ENCODE measurements at regions not wholly inside any gene's neighbourhood (a gene's known extent, or its start where the extent isn't known, plus 50 kb on each side); places are given as distances from the start of the nearest gene placed in this dataset.

- Histone ChIP-seq H3K4me1 (no peaks in the 10 kb centered on the region), H3K9me3 (no peaks in the 10 kb centered on the region), H3K27me3 (no peaks in the 10 kb centered on the region), H3K27ac (no peak overlapping the region), H3K36me3 (no peaks in the 10 kb centered on the region), H3K4me3 (replicated peaks in 1 of 3) (no peak overlapping the region)
- no peak for TF ChIP-seq POLR2A (IDR thresholded peaks at IDR 0.05)
- no peak for TF ChIP-seq CTCF (IDR thresholded peaks at IDR 0.05)
- intact Hi-C loops (cut with DNase I) = no loop called here
- 33 to 82% methylated on average over 1 to 6 of the region's 6 CpGs for WGBS, 2 donors
- DNase-seq = no peak
These were observed 349.3 kb downstream of the PTPRU start for GRCh38 chr1:29585656-29586055.

GRCh38 chr1:29585201-29585600, 348.9 kb downstream of the PTPRU start:
- no peaks in the 10 kb centered on the region for H3K36me3 ChIP-seq
- H3K4me3 ChIP-seq (replicated peaks in 1 of 3) = no peak overlapping the region
- intact Hi-C loops (cut with DNase I) = no loop called here
- H3K4me1 ChIP-seq = no peaks in the 10 kb centered on the region
- no peaks in the 10 kb centered on the region for H3K9me3 ChIP-seq
- DNase-seq = no peak
- TF ChIP-seq POLR2A (IDR thresholded peaks at IDR 0.05) = no peak
- TF ChIP-seq CTCF (IDR thresholded peaks at IDR 0.05) = no peak
- no peak overlapping the region for H3K27ac ChIP-seq
- WGBS, 2 donors = 10 to 82% methylated on average over 2 to 5 of the region's 7 CpGs
- no peaks in the 10 kb centered on the region for H3K27me3 ChIP-seq

GRCh38 chr1:29584776-29585175, 348.5 kb downstream of the PTPRU start:
- intact Hi-C loops (cut with DNase I) = no loop called here
- no peaks in the 10 kb centered on the region for H3K27me3 ChIP-seq
- H3K36me3 ChIP-seq = no peaks in the 10 kb centered on the region
- H3K4me3 ChIP-seq (replicated peaks in 1 of 3) = no peak overlapping the region
- 59% methylated on average over 10 of the region's 10 CpGs for WGBS, 2 donors
- no peaks in the 10 kb centered on the region for H3K4me1 ChIP-seq
- no peak for DNase-seq
- no peaks in the 10 kb centered on the region for H3K9me3 ChIP-seq
- H3K27ac ChIP-seq = no peak overlapping the region
- TF ChIP-seq POLR2A (IDR thresholded peaks at IDR 0.05) (no peak), CTCF (IDR thresholded peaks at IDR 0.05) (no peak)

GRCh38 chr1:29584362-29584761, 348.0 kb downstream of the PTPRU start:
- Histone ChIP-seq H3K36me3 (no peaks in the 10 kb centered on the region), H3K27ac (no peak overlapping the region), H3K9me3 (no peaks in the 10 kb centered on the region), H3K4me3 (replicated peaks in 1 of 3) (no peak overlapping the region), H3K4me1 (no peaks in the 10 kb centered on the region), H3K27me3 (no peaks in the 10 kb centered on the region)
- intact Hi-C loops (cut with DNase I) = no loop called here
- no peak for DNase-seq
- 49 to 67% methylated on average over 3 of the region's 3 CpGs for WGBS, 2 donors
- TF ChIP-seq CTCF (IDR thresholded peaks at IDR 0.05) (no peak), POLR2A (IDR thresholded peaks at IDR 0.05) (no peak)

- Histone ChIP-seq H3K27ac (no peak overlapping the region), H3K36me3 (no peaks in the 10 kb centered on the region), H3K4me3 (replicated peaks in 1 of 3) (no peak overlapping the region), H3K9me3 (no peaks in the 10 kb centered on the region), H3K27me3 (no peaks in the 10 kb centered on the region), H3K4me1 (no peaks in the 10 kb centered on the region)
- intact Hi-C loops (cut with DNase I) = no loop called here
- 75 to 85% methylated on average over 5 of the region's 5 CpGs for WGBS, 2 donors
- DNase-seq = no peak
- TF ChIP-seq POLR2A (IDR thresholded peaks at IDR 0.05) (no peak), CTCF (IDR thresholded peaks at IDR 0.05) (no peak)
These were observed 347.4 kb downstream of the PTPRU start for GRCh38 chr1:29583727-29584126.

All from thyroid gland (tissue), 4 donors.